ENCODE measurements at regions not wholly inside any gene's neighbourhood (a gene's known extent, or its start where the extent isn't known, plus 50 kb on each side); places are given as distances from the start of the nearest gene placed in this dataset.

- no peaks in the 10 kb centered on the region for H3K27me3 ChIP-seq (ENCODE audit: insufficient read depth, poor library complexity, severe bottlenecking)
- no peak overlapping the region for H3K4me3 ChIP-seq (ENCODE audit: severe bottlenecking)
- no peaks in the 10 kb centered on the region for H3K36me3 ChIP-seq (ENCODE audit: low read depth)
- no peak overlapping the region for H3K27ac ChIP-seq (ENCODE audit: poor library complexity, severe bottlenecking)
- no peak for ATAC-seq (ENCODE audit: low read depth)
- no peaks in the 10 kb centered on the region for H3K4me1 ChIP-seq (ENCODE audit: insufficient read depth, poor library complexity, severe bottlenecking)
- no peaks in the 10 kb centered on the region for H3K9me3 ChIP-seq (ENCODE audit: severe bottlenecking)
- TF ChIP-seq CTCF (IDR thresholded peaks at IDR 0.05; ENCODE audit: poor library complexity, severe bottlenecking), result no peak
- DNase-seq (ENCODE audit: low spot score), result no peak
Measured at GRCh38 chr5:100157066-100157465, 378.1 kb upstream of the FAM174A start.

GRCh38 chr5:100148239-100148638 is 386.9 kb upstream of the FAM174A start:
- Histone ChIP-seq H3K36me3 (ENCODE audit: low read depth) (no peaks in the 10 kb centered on the region), H3K27me3 (ENCODE audit: insufficient read depth, poor library complexity, severe bottlenecking) (peaks cover 8% of the 10 kb centered on the region), H3K27ac (ENCODE audit: poor library complexity, severe bottlenecking) (no peak overlapping the region), H3K9me3 (ENCODE audit: severe bottlenecking) (no peaks in the 10 kb centered on the region), H3K4me3 (ENCODE audit: severe bottlenecking) (no peak overlapping the region), H3K4me1 (ENCODE audit: insufficient read depth, poor library complexity, severe bottlenecking) (no peaks in the 10 kb centered on the region)
- no peak for TF ChIP-seq CTCF (IDR thresholded peaks at IDR 0.05; ENCODE audit: poor library complexity, severe bottlenecking)
- DNase-seq (ENCODE audit: low spot score), result no peak
- no peak for ATAC-seq (ENCODE audit: low read depth)

- no peaks in the 10 kb centered on the region for H3K36me3 ChIP-seq (ENCODE audit: low read depth)
- H3K27me3 ChIP-seq (ENCODE audit: insufficient read depth, poor library complexity, severe bottlenecking), result peaks cover 7% of the 10 kb centered on the region
- no peak overlapping the region for H3K4me3 ChIP-seq (ENCODE audit: severe bottlenecking)
Measured at GRCh38 chr5:100142607-100143006, 392.6 kb upstream of the FAM174A start.

GRCh38 chr5:100131161-100131560 is 404.0 kb upstream of the FAM174A start:
- Histone ChIP-seq H3K27ac (ENCODE audit: poor library complexity, severe bottlenecking) (no peak overlapping the region), H3K36me3 (ENCODE audit: low read depth) (no peaks in the 10 kb centered on the region), H3K4me1 (ENCODE audit: insufficient read depth, poor library complexity, severe bottlenecking) (no peaks in the 10 kb centered on the region), H3K4me3 (ENCODE audit: severe bottlenecking) (no peak overlapping the region), H3K27me3 (ENCODE audit: insufficient read depth, poor library complexity, severe bottlenecking) (no peaks in the 10 kb centered on the region), H3K9me3 (ENCODE audit: severe bottlenecking) (no peaks in the 10 kb centered on the region)
- ATAC-seq (ENCODE audit: low read depth), result peak; percentile 62; the same call in 2 of the 3 replicates
- TF ChIP-seq CTCF (IDR thresholded peaks at IDR 0.05; ENCODE audit: poor library complexity, severe bottlenecking), result no peak
- no peak for DNase-seq (ENCODE audit: low spot score)

More at GRCh38 chr5:100142607-100143006, 392.6 kb upstream of the FAM174A start:
- DNase-seq (ENCODE audit: low spot score) (no peak), ATAC-seq (ENCODE audit: low read depth) (no peak)
- Histone ChIP-seq H3K4me1 (ENCODE audit: insufficient read depth, poor library complexity, severe bottlenecking) (no peaks in the 10 kb centered on the region), H3K27ac (ENCODE audit: poor library complexity, severe bottlenecking) (no peak overlapping the region), H3K9me3 (ENCODE audit: severe bottlenecking) (no peaks in the 10 kb centered on the region)
- no peak for TF ChIP-seq CTCF (IDR thresholded peaks at IDR 0.05; ENCODE audit: poor library complexity, severe bottlenecking)

- Histone ChIP-seq H3K27me3 (ENCODE audit: insufficient read depth, poor library complexity, severe bottlenecking) (peaks cover 5% of the 10 kb centered on the region), H3K9me3 (ENCODE audit: severe bottlenecking) (no peaks in the 10 kb centered on the region), H3K4me3 (ENCODE audit: severe bottlenecking) (no peak overlapping the region), H3K27ac (ENCODE audit: poor library complexity, severe bottlenecking) (no peak overlapping the region), H3K4me1 (ENCODE audit: insufficient read depth, poor library complexity, severe bottlenecking) (no peaks in the 10 kb centered on the region), H3K36me3 (ENCODE audit: low read depth) (no peaks in the 10 kb centered on the region)
- no peak for ATAC-seq (ENCODE audit: low read depth)
- DNase-seq (ENCODE audit: low spot score), result no peak
- TF ChIP-seq CTCF (IDR thresholded peaks at IDR 0.05; ENCODE audit: poor library complexity, severe bottlenecking), result no peak
Measured at GRCh38 chr5:100130307-100130706, 404.9 kb upstream of the FAM174A start.
